CD14-positive monocyte (primary cell): ENCODE measurements at regions not wholly inside any gene's neighbourhood (a gene's known extent, or its start where the extent isn't known, plus 50 kb on each side); places are given as distances from the start of the nearest gene placed in this dataset.

ENCODE experiments used
- DNase-seq, 3 donors: peaks; one replicate each; pipeline ENCODE4 v3.0.0-alpha.2; 2011 to 2022
- H2AFZ ChIP-seq: 2 replicates; pipeline ENCODE4 v1.6.0; 2012; ENCODE audit warnings: mild to moderate bottlenecking, low read depth, low read length, inconsistent platforms; ENCODE audit not compliant: insufficient read depth, poor library complexity, severe bottlenecking
- H3K27ac ChIP-seq, 2 donors: 1 replicate in 1 of 2; 2 replicates in 1 of 2; pipeline ENCODE4 v1.5.1; 2012 to 2013; ENCODE audit warnings: low read length in 2 of 2, control low read depth in 1 of 2, inconsistent platforms in 1 of 2, low read depth in 1 of 2, mild to moderate bottlenecking in 1 of 2
- H3K27me3 ChIP-seq, 2 donors: one replicate each; pipeline versions ENCODE4 v1.6.0 to v1.6.1; 2011 to 2013; ENCODE audit warnings: low read length in 2 of 2; ENCODE audit not compliant: control insufficient read depth in 2 of 2, insufficient read depth in 2 of 2
- H3K36me3 ChIP-seq, 2 donors: replicated peaks in 1 of 2; 1 replicate in 1 of 2; 2 replicates in 1 of 2; pipeline versions ENCODE4 v1.5.1 to v1.6.1; 2012 to 2013; ENCODE audit warnings: low read length in 2 of 2, control low read depth in 1 of 2, inconsistent platforms in 1 of 2, mild to moderate bottlenecking in 1 of 2; ENCODE audit not compliant: insufficient read depth in 2 of 2, control insufficient read depth in 1 of 2
- H3K4me1 ChIP-seq, 2 donors: 1 replicate in 1 of 2; 2 replicates in 1 of 2; pipeline versions ENCODE4 v1.5.1 to v1.6.1; 2012 to 2013; ENCODE audit warnings: low read length in 2 of 2, control low read depth in 1 of 2, inconsistent platforms in 1 of 2, mild to moderate bottlenecking in 1 of 2, moderate library complexity in 1 of 2; ENCODE audit not compliant: insufficient read depth in 2 of 2, control insufficient read depth in 1 of 2
- H3K4me2 ChIP-seq: replicated peaks from 2 replicates; pipeline ENCODE3; 2012; ENCODE audit warnings: low read length, moderate library complexity, mild to moderate bottlenecking; ENCODE audit not compliant: poor library complexity, severe bottlenecking; ENCODE audit errors: extremely low read depth
- H3K4me3 ChIP-seq, 3 experiments: fragments of 200-600 bp in 1 of 3; sonication (generic) in 1 of 3; replicated peaks in 1 of 3; 1 replicate in 2 of 3; 2 replicates in 1 of 3; pipeline ENCODE4 v1.5.1; 2011 to 2013; ENCODE audit warnings: low read length in 3 of 3, mild to moderate bottlenecking in 3 of 3, control low read depth in 2 of 3, low read depth in 2 of 3, inconsistent platforms in 1 of 3, moderate library complexity in 1 of 3
- H3K79me2 ChIP-seq: 2 replicates; pipeline ENCODE4 v1.6.0; 2012; ENCODE audit warnings: mild to moderate bottlenecking, control low read depth, inconsistent platforms, low read length, moderate library complexity; ENCODE audit not compliant: insufficient read depth
- H3K9ac ChIP-seq: 2 replicates; pipeline ENCODE4 v1.6.0; 2017; ENCODE audit warnings: low read length, mild to moderate bottlenecking; ENCODE audit not compliant: insufficient read depth, poor library complexity, severe bottlenecking
- H3K9me3 ChIP-seq, 2 donors: replicated peaks in 1 of 2; 1 replicate in 1 of 2; 2 replicates in 1 of 2; pipeline versions ENCODE4 v1.5.1 to v1.6.1; 2012 to 2013; ENCODE audit warnings: low read length in 2 of 2, control low read depth in 1 of 2; ENCODE audit not compliant: control insufficient read depth in 1 of 2, insufficient read depth in 1 of 2
- H4K20me1 ChIP-seq: 2 replicates; pipeline ENCODE4 v1.6.0; 2012; ENCODE audit warnings: mild to moderate bottlenecking, low read length, control low read depth, moderate library complexity; ENCODE audit not compliant: insufficient read depth
- H3K27ac Mint-ChIP-seq, 7 donors: one replicate each; pipeline ENCODE4 v1.8.0; 2020; ENCODE audit warnings: mild to moderate bottlenecking in 7 of 7, mixed read lengths in 7 of 7, moderate library complexity in 6 of 7, inconsistent platforms in 2 of 7
- H3K27me3 Mint-ChIP-seq, 3 donors: one replicate each; pipeline ENCODE4 v1.8.0; 2021 to 2022; ENCODE audit warnings: low read depth in 3 of 3, mild to moderate bottlenecking in 3 of 3, mixed read lengths in 3 of 3, moderate library complexity in 3 of 3, inconsistent platforms in 1 of 3
- H3K36me3 Mint-ChIP-seq, 2 donors: one replicate each; pipeline ENCODE4 v1.8.0; 2020; ENCODE audit warnings: mixed read lengths in 2 of 2, inconsistent platforms in 1 of 2, mild to moderate bottlenecking in 1 of 2
- H3K4me1 Mint-ChIP-seq: one replicate; pipeline ENCODE4 v1.8.0; 2020; ENCODE audit warnings: mild to moderate bottlenecking, mixed read lengths
- H3K4me3 Mint-ChIP-seq, 2 donors: one replicate each; pipeline ENCODE4 v1.8.0; 2020; ENCODE audit warnings: mild to moderate bottlenecking in 2 of 2, mixed read lengths in 2 of 2, moderate library complexity in 1 of 2
- H3K9me3 Mint-ChIP-seq, 7 donors: one replicate each; pipeline ENCODE4 v1.8.0; 2020 to 2022; ENCODE audit warnings: mixed read lengths in 7 of 7, mild to moderate bottlenecking in 6 of 7, moderate library complexity in 6 of 7, inconsistent platforms in 2 of 7
- CTCF ChIP-seq: fragments of 200-600 bp; IDR thresholded peaks from one replicate; pipeline ENCODE4 v1.8.0; 2022; ENCODE audit warnings: antibody characterized with exemption, mild to moderate bottlenecking
- WGBS: methylation state at CpG from one replicate; pipeline ENCODE4 v1.1.5; 2013; ENCODE audit warnings: missing lambda C conversion rate; ENCODE audit not compliant: insufficient coverage; 5-methylcytosine and 5-hydroxymethylcytosine counted together
- intact Hi-C, 2 donors: fragments of 100-400 bp; cut with micrococcal nuclease; formaldehyde crosslinking; loops; one replicate each; pipeline versions ENCODE4 v1.15.0 to v1.15.1; 2023

- Histone ChIP-seq H3K4me3 (no peak overlapping the region), H3K4me2 (no peak overlapping the region), H4K20me1 (no peaks in the 10 kb centered on the region), H3K79me2 (no peaks in the 10 kb centered on the region), H3K9me3 (no peaks in the 10 kb centered on the region), H2AFZ (no peak overlapping the region), H3K9ac (no peak overlapping the region), H3K27me3 (no peaks in the 10 kb centered on the region), H3K4me1 (no peaks in the 10 kb centered on the region), H3K27ac (no peak overlapping the region), H3K36me3 (no peaks in the 10 kb centered on the region)
- no peak overlapping the region for H3K4me3 Mint-ChIP-seq
- DNase-seq = no peak
- H3K36me3 Mint-ChIP-seq = no peaks in the 10 kb centered on the region
- TF ChIP-seq CTCF = no peak
- no peaks in the 10 kb centered on the region for H3K27me3 Mint-ChIP-seq
- H3K9me3 Mint-ChIP-seq = peaks cover 0 to 4% (median 2%) of the 10 kb centered on the region in 7 donors
- no peak overlapping the region for H3K27ac Mint-ChIP-seq
- H3K4me1 Mint-ChIP-seq = no peaks in the 10 kb centered on the region
- intact Hi-C loops = no loop called here
Measured at GRCh38 chr3:80261082-80261481, 493.3 kb upstream of the ROBO1 start.

- Histone ChIP-seq H4K20me1 (no peaks in the 10 kb centered on the region), H3K4me2 (no peak overlapping the region), H3K27me3 (no peaks in the 10 kb centered on the region), H2AFZ (no peak overlapping the region), H3K4me1 (no peaks in the 10 kb centered on the region), H3K9me3 (no peaks in the 10 kb centered on the region), H3K27ac (no peak overlapping the region), H3K4me3 (no peak overlapping the region), H3K9ac (no peak overlapping the region), H3K79me2 (no peaks in the 10 kb centered on the region), H3K36me3 (no peaks in the 10 kb centered on the region)
- Mint-ChIP-seq H3K36me3 (no peaks in the 10 kb centered on the region), H3K4me1 (no peaks in the 10 kb centered on the region), H3K4me3 (no peak overlapping the region), H3K27me3 (peaks cover 0 to 1% (median 0%) of the 10 kb centered on the region in 3 donors), H3K27ac (no peak overlapping the region), H3K9me3 (peaks cover 0 to 4% (median under 1%) of the 10 kb centered on the region in 7 donors)
- no CpG with 5 or more reads among the region's 4 CpGs for WGBS
- TF ChIP-seq CTCF = no peak
- DNase-seq = no peak
- intact Hi-C loops = no loop called here
Measured at GRCh38 chr3:80259736-80260135, 491.9 kb upstream of the ROBO1 start.
